Stomach (tissue), 4 donors: ENCODE measurements at regions not wholly inside any gene's neighbourhood (a gene's known extent, or its start where the extent isn't known, plus 50 kb on each side); places are given as distances from the start of the nearest gene placed in this dataset.

ENCODE experiments used
- CTCF ChIP-seq, 7 experiments: fragments of 450-650 bp in 4 of 7; fragments of 200-600 bp in 3 of 7; sonication (generic) in 3 of 7; IDR thresholded peaks; one replicate each; pipeline ENCODE4 v1.5.1; 2016 to 2019; ENCODE audit warnings: antibody characterized with exemption in 7 of 7, control low read depth in 2 of 7, mild to moderate bottlenecking in 1 of 7
- EP300 ChIP-seq: sonication (generic); formaldehyde crosslinking; IDR thresholded peaks from one replicate; pipeline ENCODE4 v1.6.1; 2017; ENCODE audit warnings: antibody characterized with exemption

GRCh38 chr12:131211340-131211938, 257.7 kb downstream of the ADGRD1 start:
- TF ChIP-seq CTCF (IDR thresholded peaks at IDR 0.05) (no peak), EP300 (no peak)
